ENCODE measurements at regions not wholly inside any gene's neighbourhood (a gene's known extent, or its start where the extent isn't known, plus 50 kb on each side); places are given as distances from the start of the nearest gene placed in this dataset.

- no peaks in the 10 kb centered on the region for H3K9me3 ChIP-seq (ENCODE audit: control extremely low read depth in 1 of 5, control insufficient read depth in 4 of 5, insufficient read depth in 2 of 5, low read depth in 1 of 5, low read length in 4 of 5)
- H3K36me3 ChIP-seq (ENCODE audit: control insufficient read depth in 4 of 4, insufficient read depth in 4 of 4, low read length in 3 of 4), result no peaks in the 10 kb centered on the region
- no peaks in the 10 kb centered on the region for H3K4me1 ChIP-seq (ENCODE audit: control extremely low read depth in 1 of 4, control insufficient read depth in 4 of 4, insufficient read depth in 4 of 4, low read length in 3 of 4)
- no peak overlapping the region for H3K27ac ChIP-seq (ENCODE audit: insufficient read depth in 1 of 2, low read depth in 1 of 2, low read length in 2 of 2, poor library complexity in 1 of 2, severe bottlenecking in 2 of 2)
- CTCF ChIA-PET, result no interaction called here
- POLR2A ChIA-PET, result no interaction called here
- H3K27me3 ChIP-seq (replicated peaks in 2 of 5; ENCODE audit: control insufficient read depth in 4 of 5, insufficient read depth in 5 of 5, low read length in 4 of 5), result no peaks in the 10 kb centered on the region
- 100% methylated on average over 2 of the region's 3 CpGs for WGBS (ENCODE audit: insufficient coverage)
- no peak overlapping the region for H3K4me3 ChIP-seq (ENCODE audit: control insufficient read depth in 1 of 7, extremely low read depth in 1 of 7, insufficient read depth in 4 of 7, low read depth in 2 of 7, low read length in 6 of 7)
- DNase-seq, result no peak
Observed at GRCh38 chr15:35654332-35654731, 108.4 kb upstream of the DPH6 start.

- WGBS (ENCODE audit: insufficient coverage), result 87% methylated on average over 3 of the region's 4 CpGs
- Histone ChIP-seq H3K27me3 (replicated peaks in 2 of 5; ENCODE audit: control insufficient read depth in 4 of 5, insufficient read depth in 5 of 5, low read length in 4 of 5) (no peaks in the 10 kb centered on the region), H3K9me3 (ENCODE audit: control extremely low read depth in 1 of 5, control insufficient read depth in 4 of 5, insufficient read depth in 2 of 5, low read depth in 1 of 5, low read length in 4 of 5) (no peaks in the 10 kb centered on the region), H3K4me1 (ENCODE audit: control extremely low read depth in 1 of 4, control insufficient read depth in 4 of 4, insufficient read depth in 4 of 4, low read length in 3 of 4) (no peaks in the 10 kb centered on the region), H3K4me3 (ENCODE audit: control insufficient read depth in 1 of 7, extremely low read depth in 1 of 7, insufficient read depth in 4 of 7, low read depth in 2 of 7, low read length in 6 of 7) (no peak overlapping the region), H3K27ac (ENCODE audit: insufficient read depth in 1 of 2, low read depth in 1 of 2, low read length in 2 of 2, poor library complexity in 1 of 2, severe bottlenecking in 2 of 2) (no peak overlapping the region), H3K36me3 (ENCODE audit: control insufficient read depth in 4 of 4, insufficient read depth in 4 of 4, low read length in 3 of 4) (no peaks in the 10 kb centered on the region)
- no peak for DNase-seq
- ChIA-PET POLR2A (no interaction called here), CTCF (no interaction called here)
Observed at GRCh38 chr15:35657679-35658311, 111.8 kb upstream of the DPH6 start.

- Histone ChIP-seq H3K27ac (ENCODE audit: insufficient read depth in 1 of 2, low read depth in 1 of 2, low read length in 2 of 2, poor library complexity in 1 of 2, severe bottlenecking in 2 of 2) (no peak overlapping the region), H3K9me3 (ENCODE audit: control extremely low read depth in 1 of 5, control insufficient read depth in 4 of 5, insufficient read depth in 2 of 5, low read depth in 1 of 5, low read length in 4 of 5) (no peaks in the 10 kb centered on the region), H3K4me1 (ENCODE audit: control extremely low read depth in 1 of 4, control insufficient read depth in 4 of 4, insufficient read depth in 4 of 4, low read length in 3 of 4) (peaks cover 0 to 5% (median 0%) of the 10 kb centered on the region in 4 experiments), H3K27me3 (replicated peaks in 2 of 5; ENCODE audit: control insufficient read depth in 4 of 5, insufficient read depth in 5 of 5, low read length in 4 of 5) (no peaks in the 10 kb centered on the region), H3K4me3 (ENCODE audit: control insufficient read depth in 1 of 7, extremely low read depth in 1 of 7, insufficient read depth in 4 of 7, low read depth in 2 of 7, low read length in 6 of 7) (no peak overlapping the region), H3K36me3 (ENCODE audit: control insufficient read depth in 4 of 4, insufficient read depth in 4 of 4, low read length in 3 of 4) (no peaks in the 10 kb centered on the region)
- 100% methylated on average over 2 of the region's 2 CpGs for WGBS (ENCODE audit: insufficient coverage)
- ChIA-PET POLR2A (no interaction called here), CTCF (no interaction called here)
- DNase-seq, result no peak
Observed at GRCh38 chr15:35663956-35664355, 118.0 kb upstream of the DPH6 start.

DNA sequence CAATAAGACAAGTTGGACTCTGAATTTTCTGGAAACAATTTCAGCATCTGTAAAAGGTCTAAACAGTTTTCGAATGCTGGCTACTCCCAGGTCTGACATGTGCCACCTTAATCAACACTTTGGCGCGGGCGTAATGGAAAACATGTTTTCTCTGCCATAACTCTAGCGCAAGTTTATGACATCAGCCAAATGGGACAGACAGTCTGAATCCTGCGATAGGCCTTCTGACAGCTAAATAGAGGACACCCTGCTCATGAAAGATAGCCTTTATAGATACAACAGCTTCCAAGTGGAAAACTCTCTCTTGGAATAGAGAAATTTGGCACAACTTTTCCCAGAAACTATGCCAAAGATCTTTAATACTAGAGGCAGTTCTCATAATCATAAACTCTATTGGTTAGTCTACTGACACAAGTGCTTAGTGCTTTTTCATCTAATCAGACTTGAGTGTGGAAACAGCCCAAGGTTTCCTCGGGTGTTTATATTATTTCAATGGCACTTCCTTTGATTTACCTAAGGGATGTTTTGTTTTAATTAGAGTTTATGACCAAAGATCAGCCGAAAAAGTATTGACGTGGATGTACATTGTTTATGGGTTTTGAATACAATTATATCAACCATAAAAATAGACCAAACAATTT is 120.1 kb upstream of the DPH6 start:
- Histone ChIP-seq H3K4me1 (ENCODE audit: control extremely low read depth in 1 of 4, control insufficient read depth in 4 of 4, insufficient read depth in 4 of 4, low read length in 3 of 4) (peaks cover 0 to 5% (median 0%) of the 10 kb centered on the region in 4 experiments), H3K36me3 (ENCODE audit: control insufficient read depth in 4 of 4, insufficient read depth in 4 of 4, low read length in 3 of 4) (no peaks in the 10 kb centered on the region), H3K9me3 (ENCODE audit: control extremely low read depth in 1 of 5, control insufficient read depth in 4 of 5, insufficient read depth in 2 of 5, low read depth in 1 of 5, low read length in 4 of 5) (no peaks in the 10 kb centered on the region), H3K27me3 (replicated peaks in 2 of 5; ENCODE audit: control insufficient read depth in 4 of 5, insufficient read depth in 5 of 5, low read length in 4 of 5) (no peaks in the 10 kb centered on the region), H3K27ac (ENCODE audit: insufficient read depth in 1 of 2, low read depth in 1 of 2, low read length in 2 of 2, poor library complexity in 1 of 2, severe bottlenecking in 2 of 2) (no peak overlapping the region), H3K4me3 (ENCODE audit: control insufficient read depth in 1 of 7, extremely low read depth in 1 of 7, insufficient read depth in 4 of 7, low read depth in 2 of 7, low read length in 6 of 7) (no peak overlapping the region)
- DNase-seq, result no peak
- ChIA-PET CTCF (no interaction called here), POLR2A (no interaction called here)
- 98% methylated on average over 7 of the region's 9 CpGs for WGBS (ENCODE audit: insufficient coverage)

GRCh38 chr15:35667908-35668307 is 121.9 kb upstream of the DPH6 start:
- Histone ChIP-seq H3K4me1 (ENCODE audit: control extremely low read depth in 1 of 4, control insufficient read depth in 4 of 4, insufficient read depth in 4 of 4, low read length in 3 of 4) (peaks cover 0 to 10% (median 1%) of the 10 kb centered on the region in 4 experiments), H3K36me3 (ENCODE audit: control insufficient read depth in 4 of 4, insufficient read depth in 4 of 4, low read length in 3 of 4) (no peaks in the 10 kb centered on the region), H3K4me3 (ENCODE audit: control insufficient read depth in 1 of 7, extremely low read depth in 1 of 7, insufficient read depth in 4 of 7, low read depth in 2 of 7, low read length in 6 of 7) (no peak overlapping the region), H3K27me3 (replicated peaks in 2 of 5; ENCODE audit: control insufficient read depth in 4 of 5, insufficient read depth in 5 of 5, low read length in 4 of 5) (no peaks in the 10 kb centered on the region), H3K27ac (ENCODE audit: insufficient read depth in 1 of 2, low read depth in 1 of 2, low read length in 2 of 2, poor library complexity in 1 of 2, severe bottlenecking in 2 of 2) (no peak overlapping the region), H3K9me3 (ENCODE audit: control extremely low read depth in 1 of 5, control insufficient read depth in 4 of 5, insufficient read depth in 2 of 5, low read depth in 1 of 5, low read length in 4 of 5) (no peaks in the 10 kb centered on the region)
- CTCF ChIA-PET, result no interaction called here
- no peak for DNase-seq
- WGBS (ENCODE audit: insufficient coverage), result 100% methylated on average over 1 of the region's 1 CpG
- POLR2A ChIA-PET, result no interaction called here

- CTCF ChIA-PET, result no interaction called here
- no peak for DNase-seq
- peaks cover 0 to 14% (median 4%) of the 10 kb centered on the region in 4 experiments for H3K4me1 ChIP-seq (ENCODE audit: control extremely low read depth in 1 of 4, control insufficient read depth in 4 of 4, insufficient read depth in 4 of 4, low read length in 3 of 4)
- 95% methylated on average over 3 of the region's 3 CpGs for WGBS (ENCODE audit: insufficient coverage)
- no peak overlapping the region for H3K27ac ChIP-seq (ENCODE audit: insufficient read depth in 1 of 2, low read depth in 1 of 2, low read length in 2 of 2, poor library complexity in 1 of 2, severe bottlenecking in 2 of 2)
- POLR2A ChIA-PET, result no interaction called here
- H3K4me3 ChIP-seq (ENCODE audit: control insufficient read depth in 1 of 7, extremely low read depth in 1 of 7, insufficient read depth in 4 of 7, low read depth in 2 of 7, low read length in 6 of 7), result no peak overlapping the region
- no peaks in the 10 kb centered on the region for H3K9me3 ChIP-seq (ENCODE audit: control extremely low read depth in 1 of 5, control insufficient read depth in 4 of 5, insufficient read depth in 2 of 5, low read depth in 1 of 5, low read length in 4 of 5)
- H3K36me3 ChIP-seq (ENCODE audit: control insufficient read depth in 4 of 4, insufficient read depth in 4 of 4, low read length in 3 of 4), result no peaks in the 10 kb centered on the region
- no peaks in the 10 kb centered on the region for H3K27me3 ChIP-seq (replicated peaks in 2 of 5; ENCODE audit: control insufficient read depth in 4 of 5, insufficient read depth in 5 of 5, low read length in 4 of 5)
Observed at GRCh38 chr15:35669021-35669420, 123.1 kb upstream of the DPH6 start.

GRCh38 chr15:35669432-35670045 is 123.6 kb upstream of the DPH6 start:
- POLR2A ChIA-PET, result no interaction called here

More at GRCh38 chr15:35669432-35670045, 123.6 kb upstream of the DPH6 start:
- Histone ChIP-seq H3K27ac (ENCODE audit: insufficient read depth in 1 of 2, low read depth in 1 of 2, low read length in 2 of 2, poor library complexity in 1 of 2, severe bottlenecking in 2 of 2) (no peak overlapping the region), H3K9me3 (ENCODE audit: control extremely low read depth in 1 of 5, control insufficient read depth in 4 of 5, insufficient read depth in 2 of 5, low read depth in 1 of 5, low read length in 4 of 5) (no peaks in the 10 kb centered on the region), H3K4me1 (ENCODE audit: control extremely low read depth in 1 of 4, control insufficient read depth in 4 of 4, insufficient read depth in 4 of 4, low read length in 3 of 4) (peaks cover 0 to 14% (median 4%) of the 10 kb centered on the region in 4 experiments), H3K4me3 (ENCODE audit: control insufficient read depth in 1 of 7, extremely low read depth in 1 of 7, insufficient read depth in 4 of 7, low read depth in 2 of 7, low read length in 6 of 7) (no peak overlapping the region), H3K36me3 (ENCODE audit: control insufficient read depth in 4 of 4, insufficient read depth in 4 of 4, low read length in 3 of 4) (no peaks in the 10 kb centered on the region), H3K27me3 (replicated peaks in 2 of 5; ENCODE audit: control insufficient read depth in 4 of 5, insufficient read depth in 5 of 5, low read length in 4 of 5) (no peaks in the 10 kb centered on the region)
- no peak for DNase-seq
- CTCF ChIA-PET, result no interaction called here
- 100% methylated on average over 1 of the region's 5 CpGs for WGBS (ENCODE audit: insufficient coverage)

Data from common myeloid progenitor, CD34-positive (primary cell).